ENCODE measurements at regions not wholly inside any gene's neighbourhood (a gene's known extent, or its start where the extent isn't known, plus 50 kb on each side); places are given as distances from the start of the nearest gene placed in this dataset.
"Not testable (repeated sequence)": the region's sequence is repeated elsewhere in the genome, so short reads cannot be mapped to it uniquely, and the experiment has no call there.

DNA sequence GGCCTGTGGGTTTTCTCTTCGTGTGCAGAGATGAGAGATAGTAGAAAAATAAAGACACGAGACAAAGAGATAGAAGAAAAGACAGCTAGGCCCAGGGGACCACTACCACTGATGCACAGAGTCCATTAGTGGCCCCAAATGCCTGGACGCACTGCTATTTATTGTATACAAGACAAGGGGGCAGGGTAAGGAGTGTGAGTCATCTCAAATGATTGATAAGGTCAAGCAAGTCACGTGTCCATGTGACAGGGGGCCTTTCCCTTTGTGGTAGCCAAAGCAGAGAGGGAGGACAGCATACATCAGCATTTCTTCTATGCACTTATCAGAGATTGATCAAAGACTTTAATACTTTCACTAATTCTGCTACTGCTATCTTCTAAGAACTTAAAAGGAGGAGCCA, 53.0 kb upstream of the PRSS16 start:
- TF ChIP-seq, protein P1, sequence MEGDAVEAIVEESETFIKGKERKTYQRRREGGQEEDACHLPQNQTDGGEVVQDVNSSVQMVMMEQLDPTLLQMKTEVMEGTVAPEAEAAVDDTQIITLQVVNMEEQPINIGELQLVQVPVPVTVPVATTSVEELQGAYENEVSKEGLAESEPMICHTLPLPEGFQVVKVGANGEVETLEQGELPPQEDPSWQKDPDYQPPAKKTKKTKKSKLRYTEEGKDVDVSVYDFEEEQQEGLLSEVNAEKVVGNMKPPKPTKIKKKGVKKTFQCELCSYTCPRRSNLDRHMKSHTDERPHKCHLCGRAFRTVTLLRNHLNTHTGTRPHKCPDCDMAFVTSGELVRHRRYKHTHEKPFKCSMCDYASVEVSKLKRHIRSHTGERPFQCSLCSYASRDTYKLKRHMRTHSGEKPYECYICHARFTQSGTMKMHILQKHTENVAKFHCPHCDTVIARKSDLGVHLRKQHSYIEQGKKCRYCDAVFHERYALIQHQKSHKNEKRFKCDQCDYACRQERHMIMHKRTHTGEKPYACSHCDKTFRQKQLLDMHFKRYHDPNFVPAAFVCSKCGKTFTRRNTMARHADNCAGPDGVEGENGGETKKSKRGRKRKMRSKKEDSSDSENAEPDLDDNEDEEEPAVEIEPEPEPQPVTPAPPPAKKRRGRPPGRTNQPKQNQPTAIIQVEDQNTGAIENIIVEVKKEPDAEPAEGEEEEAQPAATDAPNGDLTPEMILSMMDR (IDR thresholded peaks at IDR 0.05; ENCODE audit: insufficient read depth, low read length) = not testable (repeated sequence)
- TF ChIP-seq POLR2AphosphoS5 (IDR thresholded peaks at IDR 0.05; ENCODE audit: low read depth); REST (IDR thresholded peaks at IDR 0.05; ENCODE audit: insufficient replicate concordance, low read depth); GABPA (IDR thresholded peaks at IDR 0.05; ENCODE audit: low read depth); SPI1 (IDR thresholded peaks at IDR 0.05; ENCODE audit: borderline replicate concordance, low read depth): not testable (repeated sequence)

Measured in HL-60 (cell line).